Fibroblast of the aortic adventitia (primary cell): ENCODE measurements at regions not wholly inside any gene's neighbourhood (a gene's known extent, or its start where the extent isn't known, plus 50 kb on each side); places are given as distances from the start of the nearest gene placed in this dataset.

Source experiments
- DNase-seq: peaks from one replicate; pipeline ENCODE4 v3.0.0-alpha.2; 2010; ENCODE audit warnings: low read depth
- H3K4me3 ChIP-seq: 2 replicates; pipeline ENCODE4 v1.5.1; 2011; ENCODE audit warnings: low read depth, mild to moderate bottlenecking, control low read depth, low read length, moderate library complexity
- TF ChIP-seq, protein P1 (sequence below): IDR thresholded peaks from 2 replicates; pipeline ENCODE4 v1.5.1; 2011; ENCODE audit warnings: mild to moderate bottlenecking, low read length, control low read depth, inconsistent platforms; ENCODE audit not compliant: insufficient read depth

DNA sequence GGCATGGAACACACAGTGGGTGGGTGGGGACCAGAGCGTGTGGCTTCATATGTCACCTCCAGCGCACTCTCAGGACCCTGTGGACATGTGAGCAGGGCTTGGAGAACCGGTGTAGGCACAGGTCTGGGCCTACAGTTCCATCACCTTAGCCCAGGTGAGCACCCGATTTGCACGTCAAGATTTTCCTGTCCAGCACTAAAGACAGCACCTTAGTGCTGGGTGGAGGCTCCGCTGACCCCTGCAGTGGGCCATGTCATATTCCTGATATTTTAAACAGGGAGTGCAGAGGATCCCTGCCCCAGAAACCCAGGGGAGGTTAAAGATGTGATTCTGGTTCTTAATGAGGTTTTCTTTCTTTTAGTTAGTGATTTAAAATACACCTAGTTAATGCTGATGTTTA is 356.0 kb upstream of the IRX4 start:
- TF ChIP-seq, protein P1, sequence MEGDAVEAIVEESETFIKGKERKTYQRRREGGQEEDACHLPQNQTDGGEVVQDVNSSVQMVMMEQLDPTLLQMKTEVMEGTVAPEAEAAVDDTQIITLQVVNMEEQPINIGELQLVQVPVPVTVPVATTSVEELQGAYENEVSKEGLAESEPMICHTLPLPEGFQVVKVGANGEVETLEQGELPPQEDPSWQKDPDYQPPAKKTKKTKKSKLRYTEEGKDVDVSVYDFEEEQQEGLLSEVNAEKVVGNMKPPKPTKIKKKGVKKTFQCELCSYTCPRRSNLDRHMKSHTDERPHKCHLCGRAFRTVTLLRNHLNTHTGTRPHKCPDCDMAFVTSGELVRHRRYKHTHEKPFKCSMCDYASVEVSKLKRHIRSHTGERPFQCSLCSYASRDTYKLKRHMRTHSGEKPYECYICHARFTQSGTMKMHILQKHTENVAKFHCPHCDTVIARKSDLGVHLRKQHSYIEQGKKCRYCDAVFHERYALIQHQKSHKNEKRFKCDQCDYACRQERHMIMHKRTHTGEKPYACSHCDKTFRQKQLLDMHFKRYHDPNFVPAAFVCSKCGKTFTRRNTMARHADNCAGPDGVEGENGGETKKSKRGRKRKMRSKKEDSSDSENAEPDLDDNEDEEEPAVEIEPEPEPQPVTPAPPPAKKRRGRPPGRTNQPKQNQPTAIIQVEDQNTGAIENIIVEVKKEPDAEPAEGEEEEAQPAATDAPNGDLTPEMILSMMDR: no peak
- H3K4me3 ChIP-seq: no peak overlapping the region
- no peak for DNase-seq

DNA sequence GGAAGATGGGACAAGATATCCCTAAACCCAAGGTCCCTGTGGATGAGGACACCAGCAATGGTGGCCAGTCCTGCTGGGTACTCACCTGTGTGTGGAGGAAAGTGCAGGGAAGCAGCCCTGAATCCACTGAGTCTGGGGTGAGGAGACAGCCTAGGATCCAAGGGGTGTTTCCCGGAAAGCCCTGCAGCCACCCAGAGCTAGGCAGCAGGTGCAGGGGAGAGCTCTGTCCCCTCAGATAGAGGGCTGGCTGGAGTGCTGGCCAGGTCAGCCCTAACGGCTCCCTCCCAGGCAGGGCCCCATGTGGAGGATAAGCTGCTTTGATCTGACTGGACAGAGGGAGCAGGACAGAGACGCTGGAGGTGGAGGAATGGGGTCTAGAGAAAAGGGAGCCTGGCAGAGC is 344.7 kb upstream of the IRX4 start:
- TF ChIP-seq, protein P1: no peak
- no peak for DNase-seq

DNA sequence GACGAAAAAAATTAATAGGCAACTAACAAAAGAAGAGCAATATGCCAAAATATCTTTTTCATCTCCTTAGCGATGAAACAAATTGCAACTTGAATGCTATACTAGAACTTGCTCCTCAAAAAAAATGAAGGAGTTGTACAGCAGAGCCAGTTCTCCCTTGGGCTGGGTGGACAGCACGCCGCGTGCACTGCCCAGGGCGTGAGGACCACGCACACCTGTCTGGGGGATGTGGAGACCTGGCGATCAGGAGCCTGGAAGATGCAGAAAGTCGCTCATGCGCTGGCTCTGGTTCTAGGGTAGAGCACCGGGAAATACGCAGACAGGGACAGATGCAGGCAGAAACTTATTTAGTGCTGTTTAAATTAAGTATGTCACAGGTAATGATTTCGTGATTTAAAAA is 342.0 kb upstream of the IRX4 start:
- TF ChIP-seq, protein P1: no peak
- DNase-seq: no peak
- H3K4me3 ChIP-seq: no peak overlapping the region

More for the DNA sequence above, 344.7 kb upstream of the IRX4 start:
- H3K4me3 ChIP-seq: no peak overlapping the region

DNA sequence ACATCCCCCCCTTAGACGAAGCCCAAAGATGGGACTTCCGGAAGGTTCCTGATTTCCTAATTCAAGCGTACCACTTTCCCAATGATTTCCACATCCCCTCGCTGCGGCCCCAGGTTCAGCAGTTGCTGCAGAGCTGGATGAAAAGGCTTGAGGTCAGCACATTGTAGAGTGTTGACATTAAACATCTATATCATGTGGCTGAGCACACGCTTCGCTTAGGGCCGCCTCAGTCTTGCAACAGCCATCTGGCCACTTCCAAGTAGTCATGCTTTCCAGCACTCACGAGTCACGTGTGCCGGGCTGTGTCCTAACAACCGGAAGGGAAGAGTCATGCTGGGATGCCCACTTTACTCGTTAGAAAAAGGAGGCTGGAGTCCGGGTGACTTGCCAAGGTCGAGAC is 340.6 kb upstream of the IRX4 start:
- no peak for DNase-seq
- no peak overlapping the region for H3K4me3 ChIP-seq
- TF ChIP-seq, protein P1: no peak

DNA sequence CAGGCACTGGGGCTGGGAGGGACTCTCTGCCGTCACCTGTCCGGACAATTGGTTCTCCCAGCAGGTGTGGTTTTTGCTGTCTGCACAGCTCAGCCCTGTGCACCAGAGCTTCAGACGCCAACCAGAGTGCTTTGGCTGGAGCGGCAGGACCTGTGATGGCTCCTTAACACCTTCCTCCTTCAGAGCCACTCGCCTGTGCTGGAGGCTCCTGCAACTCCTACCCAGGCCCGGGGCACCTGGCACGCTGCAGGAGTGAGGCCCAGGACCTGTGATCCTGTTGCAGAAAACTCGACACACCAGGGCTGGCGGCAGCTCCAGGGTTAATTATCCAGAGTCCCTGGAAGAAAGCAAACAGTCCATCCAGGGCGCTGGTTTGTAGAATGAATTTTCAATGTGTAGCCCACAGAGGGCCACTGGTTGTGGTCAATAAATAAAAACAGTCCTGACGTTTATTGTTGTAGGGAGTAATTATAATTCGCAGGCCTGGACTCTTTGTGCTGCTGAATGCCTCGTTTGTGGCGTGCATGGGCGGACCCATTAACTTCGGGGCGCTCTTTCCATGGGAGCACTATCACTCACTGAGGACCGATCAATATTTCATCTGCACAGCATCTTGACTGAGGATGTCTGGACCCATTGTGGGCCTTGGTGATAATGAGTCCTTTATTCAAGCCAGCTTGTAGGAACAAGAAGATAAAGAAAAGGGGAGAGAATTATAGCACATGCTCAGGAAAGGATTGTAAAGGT is 339.7 kb upstream of the IRX4 start:
- DNase-seq: no peak
- TF ChIP-seq, protein P1: no peak

DNA sequence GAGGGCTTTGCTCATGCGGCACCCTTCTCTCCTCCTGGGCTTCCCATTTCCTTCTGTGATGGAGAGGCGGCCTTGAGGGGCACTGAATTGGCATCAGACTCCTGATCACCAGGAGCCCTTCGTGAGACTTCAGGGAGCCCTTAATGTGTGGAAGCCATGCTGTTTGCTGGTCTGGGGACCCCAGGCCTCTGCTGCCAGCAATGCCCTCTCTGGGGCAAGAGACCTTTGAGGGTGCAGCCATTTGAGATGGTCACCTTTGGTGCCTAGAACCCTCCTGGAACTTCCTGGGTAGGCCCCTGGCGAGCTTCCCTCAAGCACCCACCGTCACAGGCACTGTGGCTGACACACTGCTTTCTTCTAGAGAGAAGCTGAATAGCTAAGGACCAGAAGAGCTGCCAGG is 338.7 kb upstream of the IRX4 start:
- TF ChIP-seq, protein P1: no peak
- no peak overlapping the region for H3K4me3 ChIP-seq

More for the DNA sequence above, 339.7 kb upstream of the IRX4 start:
- H3K4me3 ChIP-seq: no peak overlapping the region

DNA sequence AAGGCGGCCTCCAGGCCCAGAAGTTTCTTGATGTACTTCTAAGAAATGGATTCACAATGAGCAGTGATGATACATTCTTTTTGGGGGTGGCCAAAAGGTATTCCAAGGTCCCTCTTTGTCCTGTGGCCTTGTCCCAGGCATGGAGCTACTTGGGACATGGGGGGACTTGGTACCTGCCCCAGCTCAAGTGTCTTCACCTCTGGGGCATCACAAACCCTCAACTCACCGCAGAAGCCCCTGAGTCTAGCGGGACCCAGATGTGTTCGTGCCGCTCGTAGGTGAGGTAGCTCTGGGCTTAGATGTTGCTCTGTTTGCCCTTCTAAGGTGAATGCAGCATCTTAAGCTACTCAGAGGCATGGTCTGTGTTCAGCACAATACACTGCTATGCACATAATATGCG is 338.0 kb upstream of the IRX4 start:
- DNase-seq: no peak
- no peak overlapping the region for H3K4me3 ChIP-seq
- TF ChIP-seq, protein P1: no peak

More for the DNA sequence above, 338.7 kb upstream of the IRX4 start:
- DNase-seq: no peak
